Heart left ventricle (tissue), 16 donors: ENCODE measurements at regions not wholly inside any gene's neighbourhood (a gene's known extent, or its start where the extent isn't known, plus 50 kb on each side); places are given as distances from the start of the nearest gene placed in this dataset.

Experiments used
- ATAC-seq, 4 donors: fragments of 200-7000 bp; cut with Tn5 transposase; one replicate each; pipeline ENCODE4 v1.9.1; 2020 to 2022; ENCODE audit warnings: moderate library complexity in 4 of 4, mild to moderate bottlenecking in 3 of 4, moderate number of reproducible peaks in 1 of 4
- DNase-seq, 5 donors: peaks; one replicate each; pipeline ENCODE4 v3.0.0-alpha.2; 2020
- H3K27ac ChIP-seq, 12 donors: fragments of 200-600 bp; sonication (generic) in 4 of 12; one replicate each; pipeline versions ENCODE4 v1.5.0 to v1.8.0; 2016 to 2022; ENCODE audit warnings: mild to moderate bottlenecking in 2 of 12
- H3K27me3 ChIP-seq, 9 donors: fragments of 200-600 bp; sonication (generic) in 2 of 9; one replicate each; pipeline versions ENCODE4 v1.5.1 to v1.8.0; 2016 to 2022; ENCODE audit warnings: mild to moderate bottlenecking in 3 of 9
- H3K36me3 ChIP-seq, 9 donors: fragments of 200-600 bp; sonication (generic) in 2 of 9; one replicate each; pipeline versions ENCODE4 v1.5.0 to v1.8.0; 2018 to 2022; ENCODE audit warnings: mild to moderate bottlenecking in 2 of 9
- H3K4me1 ChIP-seq, 12 donors: fragments of 200-600 bp; sonication (generic) in 4 of 12; one replicate each; pipeline versions ENCODE4 v1.5.0 to v1.8.0; 2016 to 2022; ENCODE audit warnings: mild to moderate bottlenecking in 3 of 12
- H3K4me3 ChIP-seq, 12 donors: fragments of 200-600 bp; sonication (generic) in 4 of 12; one replicate each; pipeline versions ENCODE4 v1.5.0 to v1.8.0; 2017 to 2022; ENCODE audit warnings: mild to moderate bottlenecking in 9 of 12, moderate library complexity in 4 of 12
- H3K9me3 ChIP-seq, 12 donors: fragments of 200-600 bp; sonication (generic) in 4 of 12; one replicate each; pipeline versions ENCODE4 v1.5.0 to v1.8.0; 2016 to 2022; ENCODE audit warnings: mild to moderate bottlenecking in 1 of 12
- CTCF ChIP-seq, 12 donors: fragments of 200-600 bp; sonication (generic) in 4 of 12; IDR thresholded peaks; one replicate each; pipeline versions ENCODE4 v1.5.0 to v1.8.0; 2018 to 2022; ENCODE audit warnings: antibody characterized with exemption in 12 of 12, mild to moderate bottlenecking in 5 of 12
- POLR2A ChIP-seq, 2 donors: fragments of 450-650 bp; IDR thresholded peaks; one replicate each; pipeline ENCODE4 v1.6.1; 2017; ENCODE audit warnings: antibody characterized with exemption in 2 of 2, mild to moderate bottlenecking in 2 of 2, moderate library complexity in 2 of 2
- WGBS, 4 donors: extraction: QIAGEN DNeasy Blood & Tissue Kit in 2 of 4; methylation state at CpG; one replicate each; pipeline versions ENCODE4 v1.1.5 to v1.1.7; 2013 to 2018; 5-methylcytosine and 5-hydroxymethylcytosine counted together
- intact Hi-C, 10 donors: fragments of 100-400 bp; cut with DNase I; formaldehyde crosslinking; loops; one replicate each; pipeline versions ENCODE4 v1.11.1 to v1.14.2; 2022
- donor health status: ischemic (EF 13 %, LVEDD 7.1; RV severe dilation, severe dysfunction).
- donor health status: healthy with polysubstance abuse.
- donor health status: DM: no; HTN: yes; CAD: no.
- donor health status: DM: no; HTN: no; CAD: no.
- donor health status: ischemic (EF 25% LVEDD 6.9; RV normal size, moderate dysfunction).
- donor health status: ischemic (EF 25% LVEDD 5.7; RV mildly dilated, moderate dysfunction).
- donor health status: healthy.
- donor health status: DM: yes; HTN: yes; CAD: no.
- donor health status: ischemic (EF 35%, LVEDD 5.7; RV mildly dilated, moderate dysfunction).
- donor health status: nonischemic (EF 11% LVEDD 7.7; RV severe dilation, severe dysfunction).
- donor health status: DM: yes; HTN: yes; CAD: no.
- donor health status: PGD.
- donor health status: ischemic (EF 29% LVEDD 5.4; RV normal size, mild dysfunction).
- donor health status: nonischemic (EF 23%, LVEDD 6.1; RV moderate dilation, normal function).

- 76 to 84% (median 83%) methylated on average over 3 of the region's 3 CpGs for WGBS, 4 donors
- Histone ChIP-seq H3K4me1 (no peaks in the 10 kb centered on the region), H3K9me3 (no peaks in the 10 kb centered on the region), H3K27ac (no peak overlapping the region), H3K36me3 (no peaks in the 10 kb centered on the region), H3K4me3 (no peak overlapping the region), H3K27me3 (no peaks in the 10 kb centered on the region)
- intact Hi-C loops: no loop called here
- DNase-seq (no peak), ATAC-seq (no peak)
- no peak for TF ChIP-seq POLR2A (IDR thresholded peaks at IDR 0.05)
- TF ChIP-seq CTCF (IDR thresholded peaks at IDR 0.05): no peak
Observed at GRCh38 chr5:167122267-167122666, 1169.2 kb upstream of the WWC1 start.

- H3K9me3 ChIP-seq: no peaks in the 10 kb centered on the region
- H3K4me1 ChIP-seq: no peaks in the 10 kb centered on the region
- no peaks in the 10 kb centered on the region for H3K36me3 ChIP-seq
- H3K27me3 ChIP-seq: no peaks in the 10 kb centered on the region
- intact Hi-C loops: no loop called here
- no peak for TF ChIP-seq POLR2A (IDR thresholded peaks at IDR 0.05)
- no peak for TF ChIP-seq CTCF (IDR thresholded peaks at IDR 0.05)
- no peak for ATAC-seq
- DNase-seq: no peak
- H3K27ac ChIP-seq: no peak overlapping the region
- no peak overlapping the region for H3K4me3 ChIP-seq
- WGBS, 4 donors: 84 to 87% (median 86%) methylated on average over 7 of the region's 7 CpGs
Observed at GRCh38 chr5:167123126-167123525, 1168.3 kb upstream of the WWC1 start.

- 67 to 76% (median 70%) methylated on average over 3 of the region's 3 CpGs for WGBS, 4 donors
- no peak for TF ChIP-seq CTCF (IDR thresholded peaks at IDR 0.05)
- TF ChIP-seq POLR2A (IDR thresholded peaks at IDR 0.05): no peak
- no peak for ATAC-seq
- intact Hi-C loops: no loop called here
- H3K27me3 ChIP-seq: no peaks in the 10 kb centered on the region
- H3K4me1 ChIP-seq: no peaks in the 10 kb centered on the region
- H3K9me3 ChIP-seq: no peaks in the 10 kb centered on the region
- no peak overlapping the region for H3K27ac ChIP-seq
- no peak overlapping the region for H3K4me3 ChIP-seq
- no peak for DNase-seq
- H3K36me3 ChIP-seq: no peaks in the 10 kb centered on the region
Observed at GRCh38 chr5:167128581-167128980, 1162.9 kb upstream of the WWC1 start.

- Histone ChIP-seq H3K9me3 (peaks cover 0 to 6% (median 0%) of the 10 kb centered on the region in 12 donors), H3K36me3 (no peaks in the 10 kb centered on the region), H3K4me1 (no peaks in the 10 kb centered on the region), H3K27me3 (no peaks in the 10 kb centered on the region), H3K4me3 (no peak overlapping the region), H3K27ac (no peak overlapping the region)
- 92 to 96% (median 94%) methylated on average over 8 of the region's 8 CpGs for WGBS, 4 donors
- no peak for DNase-seq
- ATAC-seq: no peak
- intact Hi-C loops: no loop called here
- TF ChIP-seq POLR2A (IDR thresholded peaks at IDR 0.05) (no peak), CTCF (IDR thresholded peaks at IDR 0.05) (no peak)
Observed at GRCh38 chr5:167140548-167141291, 1150.7 kb upstream of the WWC1 start.
